ENCODE measurements at regions not wholly inside any gene's neighbourhood (a gene's known extent, or its start where the extent isn't known, plus 50 kb on each side); places are given as distances from the start of the nearest gene placed in this dataset.

GRCh38 chr7:82685214-82685613 lies 241.6 kb upstream of the CACNA2D1 start:
- Histone ChIP-seq H3K27me3 (replicated peaks in 1 of 2; ENCODE audit: control insufficient read depth in 2 of 2, extremely low read depth in 1 of 2, insufficient read depth in 2 of 2, low read length in 1 of 2) (no peaks in the 10 kb centered on the region), H3K9me3 (no peaks in the 10 kb centered on the region), H3K27ac (ENCODE audit: low read length) (no peak overlapping the region), H3K36me3 (ENCODE audit: control insufficient read depth in 2 of 2, extremely low read depth in 1 of 2, insufficient read depth in 1 of 2, low read length in 1 of 2) (no peaks in the 10 kb centered on the region), H3K4me3 (ENCODE audit: control insufficient read depth in 1 of 2, extremely low read depth in 1 of 2, low read length in 1 of 2) (no peak overlapping the region), H3K4me1 (ENCODE audit: control insufficient read depth in 1 of 2, extremely low read depth in 1 of 2, insufficient read depth in 2 of 2, low read length in 2 of 2) (no peaks in the 10 kb centered on the region)
- no peak for DNase-seq
- Mint-ChIP-seq H3K27me3 (no peaks in the 10 kb centered on the region), H3K27ac (no peak overlapping the region), H3K9me3 (peaks cover 0 to 7% (median 0%) of the 10 kb centered on the region in 3 donors), H3K4me1 (no peaks in the 10 kb centered on the region), H3K4me3 (no peak overlapping the region), H3K36me3 (no peaks in the 10 kb centered on the region)
- 71% methylated on average over 1 of the region's 1 CpG for WGBS (ENCODE audit: insufficient coverage)
- POLR2A ChIA-PET: no interaction called here
- no peak for ATAC-seq (replicated peaks in 1 of 4)
- CTCF ChIA-PET: no interaction called here

- Histone ChIP-seq H3K9me3 (no peaks in the 10 kb centered on the region), H3K36me3 (ENCODE audit: control insufficient read depth in 2 of 2, extremely low read depth in 1 of 2, insufficient read depth in 1 of 2, low read length in 1 of 2) (no peaks in the 10 kb centered on the region), H3K27me3 (replicated peaks in 1 of 2; ENCODE audit: control insufficient read depth in 2 of 2, extremely low read depth in 1 of 2, insufficient read depth in 2 of 2, low read length in 1 of 2) (no peaks in the 10 kb centered on the region), H3K4me3 (ENCODE audit: control insufficient read depth in 1 of 2, extremely low read depth in 1 of 2, low read length in 1 of 2) (no peak overlapping the region), H3K4me1 (ENCODE audit: control insufficient read depth in 1 of 2, extremely low read depth in 1 of 2, insufficient read depth in 2 of 2, low read length in 2 of 2) (peaks cover 10 to 15% of the 10 kb centered on the region in 2 experiments), H3K27ac (ENCODE audit: low read length) (peak overlapping the region; percentile 68)
- CTCF ChIA-PET: no interaction called here
- Mint-ChIP-seq H3K9me3 (peaks cover 0 to 6% (median 0%) of the 10 kb centered on the region in 3 donors), H3K27ac (peak overlapping the region; percentile 91 to 92), H3K27me3 (no peaks in the 10 kb centered on the region), H3K4me1 (peaks cover 24 to 27% (median 24%) of the 10 kb centered on the region in 3 donors), H3K36me3 (no peaks in the 10 kb centered on the region), H3K4me3 (peak overlapping the region; percentile 15 to 62 (median 31))
- ATAC-seq (replicated peaks in 1 of 4): peak; percentile 51 to 72 (median 68)
- POLR2A ChIA-PET: no interaction called here
- peak in 1 of 35 experiments; percentile 38 for DNase-seq
- WGBS (ENCODE audit: insufficient coverage): no CpG with 5 or more reads among the region's 2 CpGs
Observed at GRCh38 chr7:82678716-82679115, 235.1 kb upstream of the CACNA2D1 start.

- ATAC-seq (replicated peaks in 1 of 4) (no peak), DNase-seq (peak in 1 of 35 experiments; percentile 1)
- 49% methylated on average over 2 of the region's 6 CpGs for WGBS (ENCODE audit: insufficient coverage)
- CTCF ChIA-PET: no interaction called here
- Histone ChIP-seq H3K36me3 (ENCODE audit: control insufficient read depth in 2 of 2, extremely low read depth in 1 of 2, insufficient read depth in 1 of 2, low read length in 1 of 2) (no peaks in the 10 kb centered on the region), H3K4me1 (ENCODE audit: control insufficient read depth in 1 of 2, extremely low read depth in 1 of 2, insufficient read depth in 2 of 2, low read length in 2 of 2) (peaks cover 10 to 15% of the 10 kb centered on the region in 2 experiments), H3K27ac (ENCODE audit: low read length) (peak overlapping the region; percentile 68), H3K27me3 (replicated peaks in 1 of 2; ENCODE audit: control insufficient read depth in 2 of 2, extremely low read depth in 1 of 2, insufficient read depth in 2 of 2, low read length in 1 of 2) (no peaks in the 10 kb centered on the region), H3K4me3 (ENCODE audit: control insufficient read depth in 1 of 2, extremely low read depth in 1 of 2, low read length in 1 of 2) (no peak overlapping the region), H3K9me3 (no peaks in the 10 kb centered on the region)
- Mint-ChIP-seq H3K27ac (peak overlapping the region; percentile 91 to 92), H3K36me3 (no peaks in the 10 kb centered on the region), H3K9me3 (peaks cover 0 to 1% (median 0%) of the 10 kb centered on the region in 3 donors), H3K4me1 (peaks cover 24 to 27% (median 24%) of the 10 kb centered on the region in 3 donors), H3K27me3 (no peaks in the 10 kb centered on the region), H3K4me3 (peak overlapping the region in 1 of 3 donors; percentile 62)
- POLR2A ChIA-PET: interaction anchor here in 1 of 2 donors (0.5 kb wide), 1 partner anchor 102 kb away, joined by 5 read pairs; no protein-coding TSS in a partner anchor
Observed at GRCh38 chr7:82678259-82678658, 234.7 kb upstream of the CACNA2D1 start.

DNA sequence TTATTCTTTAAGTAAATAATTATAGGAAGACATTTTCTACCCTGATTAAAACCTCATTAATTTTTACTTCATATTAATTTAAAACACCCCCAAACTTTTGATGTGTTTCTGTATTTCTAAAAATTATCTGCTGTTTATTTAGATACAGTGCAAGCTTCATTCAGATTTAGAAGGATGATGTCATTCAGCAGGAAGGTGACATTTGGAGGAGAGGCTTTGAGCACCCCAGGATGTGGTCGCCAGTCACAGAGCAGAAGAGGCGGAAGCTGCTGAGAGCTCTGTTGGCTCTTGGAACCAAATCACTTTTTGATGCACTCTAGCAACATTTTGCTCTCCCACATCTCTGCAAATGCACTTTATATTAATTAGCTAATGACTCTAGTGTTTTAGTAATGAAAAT lies 233.9 kb upstream of the CACNA2D1 start:
- Histone ChIP-seq H3K27me3 (replicated peaks in 1 of 2; ENCODE audit: control insufficient read depth in 2 of 2, extremely low read depth in 1 of 2, insufficient read depth in 2 of 2, low read length in 1 of 2) (no peaks in the 10 kb centered on the region), H3K9me3 (no peaks in the 10 kb centered on the region), H3K36me3 (ENCODE audit: control insufficient read depth in 2 of 2, extremely low read depth in 1 of 2, insufficient read depth in 1 of 2, low read length in 1 of 2) (no peaks in the 10 kb centered on the region), H3K4me3 (ENCODE audit: control insufficient read depth in 1 of 2, extremely low read depth in 1 of 2, low read length in 1 of 2) (no peak overlapping the region), H3K4me1 (ENCODE audit: control insufficient read depth in 1 of 2, extremely low read depth in 1 of 2, insufficient read depth in 2 of 2, low read length in 2 of 2) (peaks cover 10 to 15% of the 10 kb centered on the region in 2 experiments), H3K27ac (ENCODE audit: low read length) (peak overlapping the region; percentile 68)
- ChIA-PET POLR2A (interaction anchor here in 1 of 2 donors (0.5 kb wide), 1 partner anchor 101 kb away, joined by 5 read pairs; no protein-coding TSS in a partner anchor), CTCF (interaction anchor here in 1 of 2 donors (1.5 kb wide), 1 partner anchor 9 kb away, joined by 3 read pairs; no protein-coding TSS in a partner anchor)
- H3K36me3 Mint-ChIP-seq: no peaks in the 10 kb centered on the region
- WGBS (ENCODE audit: insufficient coverage): 0% methylated on average over 1 of the region's 2 CpGs
- DNase-seq (peak; percentile 10 to 67 (median 47)), ATAC-seq (replicated peaks in 1 of 4) (peak; percentile 83 to 96 (median 92))
- H3K4me1 Mint-ChIP-seq: peaks cover 24 to 27% (median 24%) of the 10 kb centered on the region in 3 donors
- H3K4me3 Mint-ChIP-seq: peak overlapping the region in 2 of 3 donors; percentile 14 to 40
- H3K27me3 Mint-ChIP-seq: no peaks in the 10 kb centered on the region
- peak overlapping the region; percentile 53 to 88 for H3K27ac Mint-ChIP-seq
- no peaks in the 10 kb centered on the region for H3K9me3 Mint-ChIP-seq

- Histone ChIP-seq H3K4me3 (ENCODE audit: control insufficient read depth in 1 of 2, extremely low read depth in 1 of 2, low read length in 1 of 2) (no peak overlapping the region), H3K4me1 (ENCODE audit: control insufficient read depth in 1 of 2, extremely low read depth in 1 of 2, insufficient read depth in 2 of 2, low read length in 2 of 2) (peaks cover 10 to 15% of the 10 kb centered on the region in 2 experiments), H3K27me3 (replicated peaks in 1 of 2; ENCODE audit: control insufficient read depth in 2 of 2, extremely low read depth in 1 of 2, insufficient read depth in 2 of 2, low read length in 1 of 2) (no peaks in the 10 kb centered on the region), H3K36me3 (ENCODE audit: control insufficient read depth in 2 of 2, extremely low read depth in 1 of 2, insufficient read depth in 1 of 2, low read length in 1 of 2) (no peaks in the 10 kb centered on the region), H3K27ac (ENCODE audit: low read length) (peak overlapping the region; percentile 15), H3K9me3 (no peaks in the 10 kb centered on the region)
- Mint-ChIP-seq H3K27me3 (no peaks in the 10 kb centered on the region), H3K27ac (peak overlapping the region; percentile 23 to 41), H3K9me3 (no peaks in the 10 kb centered on the region), H3K36me3 (no peaks in the 10 kb centered on the region), H3K4me1 (peaks cover 24 to 27% (median 24%) of the 10 kb centered on the region in 3 donors), H3K4me3 (peak overlapping the region in 1 of 3 donors; percentile 40)
- ATAC-seq (replicated peaks in 1 of 4) (peak in 1 of 4 experiments; percentile 49), DNase-seq (peak in 5 of 35 experiments; percentile 2 to 7 (median 4))
- WGBS (ENCODE audit: insufficient coverage): no CpG with 5 or more reads among the region's 5 CpGs
- ChIA-PET CTCF (interaction anchor here in 1 of 2 donors (1.5 kb wide), 1 partner anchor 10 kb away, joined by 3 read pairs; no protein-coding TSS in a partner anchor), POLR2A (interaction anchor here in 1 of 2 donors (0.6 kb wide), 1 partner anchor 64 kb away, joined by 3 read pairs; no protein-coding TSS in a partner anchor)
Observed at GRCh38 chr7:82676777-82677463, 233.3 kb upstream of the CACNA2D1 start.

- CTCF ChIA-PET: no interaction called here
- no peaks in the 10 kb centered on the region for H3K36me3 Mint-ChIP-seq
- no peak overlapping the region for H3K27ac Mint-ChIP-seq
- H3K9me3 ChIP-seq: no peaks in the 10 kb centered on the region
- H3K4me1 ChIP-seq (ENCODE audit: control insufficient read depth in 1 of 2, extremely low read depth in 1 of 2, insufficient read depth in 2 of 2, low read length in 2 of 2): peaks cover 10 to 15% of the 10 kb centered on the region in 2 experiments
- POLR2A ChIA-PET: no interaction called here
- no peaks in the 10 kb centered on the region for H3K9me3 Mint-ChIP-seq
- H3K4me1 Mint-ChIP-seq: peaks cover 24 to 27% (median 24%) of the 10 kb centered on the region in 3 donors
- no peak overlapping the region for H3K27ac ChIP-seq (ENCODE audit: low read length)
- H3K4me3 ChIP-seq (ENCODE audit: control insufficient read depth in 1 of 2, extremely low read depth in 1 of 2, low read length in 1 of 2): no peak overlapping the region
- H3K27me3 ChIP-seq (replicated peaks in 1 of 2; ENCODE audit: control insufficient read depth in 2 of 2, extremely low read depth in 1 of 2, insufficient read depth in 2 of 2, low read length in 1 of 2): no peaks in the 10 kb centered on the region
- no peak overlapping the region for H3K4me3 Mint-ChIP-seq
- H3K36me3 ChIP-seq (ENCODE audit: control insufficient read depth in 2 of 2, extremely low read depth in 1 of 2, insufficient read depth in 1 of 2, low read length in 1 of 2): no peaks in the 10 kb centered on the region
- no peaks in the 10 kb centered on the region for H3K27me3 Mint-ChIP-seq
- ATAC-seq (replicated peaks in 1 of 4): no peak
- no CpG with 5 or more reads among the region's 2 CpGs for WGBS (ENCODE audit: insufficient coverage)
- DNase-seq: no peak
Observed at GRCh38 chr7:82675396-82675795, 231.8 kb upstream of the CACNA2D1 start.
